ENCODE measurements at regions not wholly inside any gene's neighbourhood (a gene's known extent, or its start where the extent isn't known, plus 50 kb on each side); places are given as distances from the start of the nearest gene placed in this dataset.
"Not testable (repeated sequence)": the region's sequence is repeated elsewhere in the genome, so short reads cannot be mapped to it uniquely, and the experiment has no call there.

- TF ChIP-seq CTCF (conservative IDR thresholded peaks at IDR 0.05 in 1 of 2, IDR thresholded peaks at IDR 0.05 in 1 of 2; ENCODE audit: low read depth in 1 of 2, low read length in 2 of 2); EZH2 (IDR thresholded peaks at IDR 0.05; ENCODE audit: low read length, missing control alignments): not testable (repeated sequence)
Measured at GRCh38 chr3:62951880-62952279, 76.7 kb upstream of the CADPS start.
